Thyroid gland (tissue), 4 donors: ENCODE measurements at regions not wholly inside any gene's neighbourhood (a gene's known extent, or its start where the extent isn't known, plus 50 kb on each side); places are given as distances from the start of the nearest gene placed in this dataset.

Experiments used
- DNase-seq, 2 donors: peaks; one replicate each; pipeline ENCODE4 v3.0.0-alpha.2; 2019
- H3K27ac ChIP-seq, 3 donors: fragments of 200-600 bp; sonication (generic); 1 replicate in 2 of 3; 2 replicates in 1 of 3; pipeline ENCODE4 v1.5.1; 2016 to 2019; ENCODE audit warnings: mild to moderate bottlenecking in 1 of 3, moderate library complexity in 1 of 3
- H3K27me3 ChIP-seq: fragments of 200-600 bp; sonication (generic); one replicate; pipeline ENCODE4 v1.5.1; 2019
- H3K36me3 ChIP-seq, 2 donors: fragments of 200-600 bp; sonication (generic); one replicate each; pipeline ENCODE4 v1.5.1; 2016 to 2019
- H3K4me1 ChIP-seq, 2 donors: fragments of 200-600 bp; sonication (generic); one replicate each; pipeline ENCODE4 v1.5.1; 2017 to 2019
- H3K4me3 ChIP-seq, 3 donors: fragments of 200-600 bp; sonication (generic); replicated peaks in 1 of 3; 1 replicate in 2 of 3; 2 replicates in 1 of 3; pipeline ENCODE4 v1.5.1; 2016; ENCODE audit warnings: mild to moderate bottlenecking in 1 of 3
- H3K9me3 ChIP-seq: fragments of 200-600 bp; sonication (generic); one replicate; pipeline ENCODE4 v1.5.1; 2017
- POLR2A ChIP-seq, 2 donors: fragments of 450-650 bp; IDR thresholded peaks; one replicate each; pipeline ENCODE4 v1.6.1; 2017; ENCODE audit warnings: antibody characterized with exemption in 2 of 2, mild to moderate bottlenecking in 2 of 2, moderate library complexity in 1 of 2
- WGBS, 2 donors: methylation state at CpG; one replicate each; pipeline ENCODE4 v1.1.5; 2017; 5-methylcytosine and 5-hydroxymethylcytosine counted together
- intact Hi-C: fragments of 100-400 bp; cut with DNase I; formaldehyde crosslinking; loops from one replicate; pipeline ENCODE4 v1.15.1; 2023
- TF ChIP-seq, protein P1 (sequence below), 6 experiments: fragments of 200-600 bp in 3 of 6; fragments of 450-650 bp in 3 of 6; sonication (generic) in 3 of 6; IDR thresholded peaks; one replicate each; pipeline ENCODE4 v1.5.1; 2016 to 2019; ENCODE audit warnings: antibody characterized with exemption in 6 of 6, mild to moderate bottlenecking in 2 of 6, inconsistent platforms in 1 of 6, moderate library complexity in 1 of 6

DNA sequence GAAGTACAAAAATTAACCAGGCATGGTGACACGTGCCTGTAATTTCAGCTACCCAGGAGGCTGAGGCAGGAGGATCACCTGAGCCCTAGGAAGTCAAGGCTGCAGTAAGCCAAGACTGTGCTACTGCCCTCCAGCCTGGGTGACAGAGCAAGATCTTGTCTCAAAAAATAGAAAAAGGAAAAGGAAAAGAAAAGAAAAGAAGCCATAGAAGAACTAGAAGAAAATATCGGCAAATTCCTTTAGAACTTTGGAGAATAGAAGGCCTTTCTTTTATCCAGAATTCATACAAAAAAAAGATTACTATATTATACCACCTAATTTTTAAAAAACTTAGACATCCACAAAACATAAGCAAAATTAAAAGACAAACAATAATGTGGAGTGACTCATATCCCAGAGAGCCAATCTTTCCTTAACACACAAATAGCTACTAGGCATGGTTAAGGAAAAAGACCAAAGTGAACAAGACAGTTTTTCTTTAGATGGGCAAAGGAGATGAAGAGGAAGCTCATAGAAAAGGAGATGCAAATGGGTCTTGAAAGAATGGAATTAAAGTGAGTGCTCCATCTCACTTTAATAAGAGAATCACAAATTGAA is 251.1 kb upstream of the IRF2BP2 start:
- intact Hi-C loops: no loop called here
- no peak for DNase-seq
- H3K4me3 ChIP-seq: no peak overlapping the region
- no peak overlapping the region for H3K27ac ChIP-seq
- WGBS, 2 donors: 91 to 96% methylated on average over 2 of the region's 2 CpGs
- H3K4me1 ChIP-seq: peaks cover 10 to 19% of the 10 kb centered on the region in 2 donors
- H3K27me3 ChIP-seq: no peaks in the 10 kb centered on the region
- no peaks in the 10 kb centered on the region for H3K9me3 ChIP-seq
- H3K36me3 ChIP-seq: no peaks in the 10 kb centered on the region
- no peak for TF ChIP-seq POLR2A (IDR thresholded peaks at IDR 0.05)
- TF ChIP-seq, protein P1, sequence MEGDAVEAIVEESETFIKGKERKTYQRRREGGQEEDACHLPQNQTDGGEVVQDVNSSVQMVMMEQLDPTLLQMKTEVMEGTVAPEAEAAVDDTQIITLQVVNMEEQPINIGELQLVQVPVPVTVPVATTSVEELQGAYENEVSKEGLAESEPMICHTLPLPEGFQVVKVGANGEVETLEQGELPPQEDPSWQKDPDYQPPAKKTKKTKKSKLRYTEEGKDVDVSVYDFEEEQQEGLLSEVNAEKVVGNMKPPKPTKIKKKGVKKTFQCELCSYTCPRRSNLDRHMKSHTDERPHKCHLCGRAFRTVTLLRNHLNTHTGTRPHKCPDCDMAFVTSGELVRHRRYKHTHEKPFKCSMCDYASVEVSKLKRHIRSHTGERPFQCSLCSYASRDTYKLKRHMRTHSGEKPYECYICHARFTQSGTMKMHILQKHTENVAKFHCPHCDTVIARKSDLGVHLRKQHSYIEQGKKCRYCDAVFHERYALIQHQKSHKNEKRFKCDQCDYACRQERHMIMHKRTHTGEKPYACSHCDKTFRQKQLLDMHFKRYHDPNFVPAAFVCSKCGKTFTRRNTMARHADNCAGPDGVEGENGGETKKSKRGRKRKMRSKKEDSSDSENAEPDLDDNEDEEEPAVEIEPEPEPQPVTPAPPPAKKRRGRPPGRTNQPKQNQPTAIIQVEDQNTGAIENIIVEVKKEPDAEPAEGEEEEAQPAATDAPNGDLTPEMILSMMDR (IDR thresholded peaks at IDR 0.05): no peak

DNA sequence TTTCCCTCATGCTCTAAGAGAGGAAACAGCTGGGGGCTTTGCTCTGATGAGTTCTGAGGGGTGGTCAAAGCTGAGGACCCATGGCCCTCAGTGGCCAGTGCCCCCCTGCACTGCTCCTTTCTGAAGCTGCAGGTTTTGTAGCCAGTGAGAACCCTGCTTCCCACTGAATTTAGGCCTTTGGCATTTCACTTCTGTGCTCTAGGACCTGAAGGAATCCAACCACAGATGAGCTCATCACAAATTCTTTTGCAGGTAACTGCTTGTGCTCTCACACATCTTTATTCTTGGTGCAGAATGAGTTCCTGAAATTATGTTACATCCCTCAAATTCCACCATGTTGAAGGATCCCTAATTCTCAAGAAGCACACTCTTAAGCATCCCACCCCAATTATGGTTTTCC is 248.7 kb upstream of the IRF2BP2 start:
- Histone ChIP-seq H3K9me3 (no peaks in the 10 kb centered on the region), H3K27ac (no peak overlapping the region), H3K4me3 (no peak overlapping the region), H3K27me3 (no peaks in the 10 kb centered on the region), H3K4me1 (peaks cover 10 to 15% of the 10 kb centered on the region in 2 donors), H3K36me3 (no peaks in the 10 kb centered on the region)
- intact Hi-C loops: no loop called here
- no peak for DNase-seq
- TF ChIP-seq, protein P1 (IDR thresholded peaks at IDR 0.05): no peak
- no peak for TF ChIP-seq POLR2A (IDR thresholded peaks at IDR 0.05)

DNA sequence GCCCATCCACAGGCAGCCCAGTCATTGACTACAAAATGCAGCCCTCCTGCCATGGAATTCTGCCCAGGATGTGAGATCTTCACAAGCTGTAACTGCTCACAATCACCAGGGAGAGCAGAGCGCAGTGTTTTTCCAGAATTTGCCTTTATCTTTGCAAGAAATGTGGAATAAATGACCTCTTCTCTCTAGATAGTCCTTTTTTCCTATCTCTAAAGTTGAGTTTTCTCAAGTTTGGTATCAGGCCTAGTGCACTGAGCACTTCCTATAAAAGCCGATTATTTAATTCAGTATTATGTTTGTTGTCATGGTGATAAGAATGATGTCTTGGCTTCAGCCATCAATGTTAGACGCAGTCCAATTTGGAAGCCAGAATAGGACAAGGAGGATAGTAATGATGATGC is 246.9 kb upstream of the IRF2BP2 start:
- Histone ChIP-seq H3K4me3 (no peak overlapping the region), H3K27ac (no peak overlapping the region), H3K4me1 (peaks cover 0 to 3% of the 10 kb centered on the region in 2 donors), H3K27me3 (no peaks in the 10 kb centered on the region), H3K36me3 (no peaks in the 10 kb centered on the region), H3K9me3 (no peaks in the 10 kb centered on the region)
- intact Hi-C loops: no loop called here
- DNase-seq: no peak
- 72 to 81% methylated on average over 3 of the region's 3 CpGs for WGBS, 2 donors
- TF ChIP-seq, protein P1 (IDR thresholded peaks at IDR 0.05): no peak
- no peak for TF ChIP-seq POLR2A (IDR thresholded peaks at IDR 0.05)

DNA sequence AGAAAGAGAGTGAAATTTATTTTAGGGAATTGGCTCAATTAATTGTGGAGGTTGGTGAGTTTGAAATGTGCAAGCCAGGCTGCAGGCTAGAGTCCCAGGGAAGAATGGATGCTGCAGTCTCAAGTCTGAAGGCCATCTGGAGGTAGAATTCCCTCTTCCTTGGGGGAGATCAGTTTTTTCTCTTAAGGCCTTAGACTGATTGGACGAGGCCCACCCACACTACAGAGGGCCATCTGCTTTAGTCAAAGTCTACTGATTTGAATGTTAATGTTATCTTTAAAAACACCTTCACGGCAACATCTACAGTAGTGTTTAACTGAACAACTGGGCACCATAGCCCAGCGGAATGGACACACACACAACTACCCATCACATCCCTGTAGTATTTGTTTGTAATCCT is 245.9 kb upstream of the IRF2BP2 start:
- DNase-seq: no peak
- Histone ChIP-seq H3K27ac (no peak overlapping the region), H3K4me1 (peaks cover 0 to 9% of the 10 kb centered on the region in 2 donors), H3K4me3 (no peak overlapping the region), H3K27me3 (no peaks in the 10 kb centered on the region), H3K9me3 (no peaks in the 10 kb centered on the region), H3K36me3 (no peaks in the 10 kb centered on the region)
- 94 to 99% methylated on average over 3 of the region's 3 CpGs for WGBS, 2 donors
- TF ChIP-seq POLR2A (IDR thresholded peaks at IDR 0.05): no peak
- TF ChIP-seq, protein P1 (IDR thresholded peaks at IDR 0.05): no peak
- intact Hi-C loops: no loop called here

DNA sequence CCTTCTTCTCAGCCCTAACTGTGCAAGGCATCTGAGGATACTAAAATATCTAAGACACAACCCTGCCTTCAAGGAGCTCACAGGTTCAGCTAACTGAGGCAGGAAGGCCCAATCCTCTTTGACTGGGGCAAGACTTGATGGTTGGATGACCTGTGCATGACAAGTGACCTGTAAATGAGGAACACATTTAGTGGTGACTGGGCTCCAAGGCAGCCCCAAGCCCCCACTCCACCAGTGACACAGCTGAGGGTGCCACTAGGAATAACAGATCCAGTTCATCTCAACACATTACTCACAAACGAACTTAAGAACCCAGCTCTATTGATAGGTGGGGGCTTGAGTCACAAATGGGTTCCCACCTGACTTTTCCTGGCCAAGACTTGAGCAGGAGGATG is 244.7 kb upstream of the IRF2BP2 start:
- intact Hi-C loops: no loop called here
- Histone ChIP-seq H3K27me3 (no peaks in the 10 kb centered on the region), H3K4me3 (no peak overlapping the region), H3K27ac (no peak overlapping the region), H3K9me3 (no peaks in the 10 kb centered on the region), H3K36me3 (no peaks in the 10 kb centered on the region), H3K4me1 (peaks cover 0 to 9% of the 10 kb centered on the region in 2 donors)
- WGBS, 2 donors: 88 to 91% methylated on average over 1 of the region's 1 CpG
- TF ChIP-seq, protein P1 (IDR thresholded peaks at IDR 0.05): no peak
- TF ChIP-seq POLR2A (IDR thresholded peaks at IDR 0.05): no peak
- DNase-seq: no peak
